Neural crest cell (in vitro differentiated cells): ENCODE measurements at regions not wholly inside any gene's neighbourhood (a gene's known extent, or its start where the extent isn't known, plus 50 kb on each side); places are given as distances from the start of the nearest gene placed in this dataset.

ENCODE experiments used
- DNase-seq: peaks from one replicate; pipeline ENCODE4 v3.0.0; 2021; ENCODE audit warnings: low read depth, mixed read lengths, low spot score
- H3K27ac Mint-ChIP-seq: one replicate; pipeline ENCODE4 v1.8.0; 2021; ENCODE audit warnings: mild to moderate bottlenecking, mixed read lengths; ENCODE audit not compliant: unreplicated experiment
- H3K27me3 Mint-ChIP-seq: 2 replicates; pipeline ENCODE4 v1.8.0; 2021; ENCODE audit warnings: low read depth, mild to moderate bottlenecking, mixed read lengths
- H3K36me3 Mint-ChIP-seq: 2 replicates; pipeline ENCODE4 v1.8.0; 2021; ENCODE audit warnings: low read depth, mild to moderate bottlenecking, mixed read lengths
- H3K4me1 Mint-ChIP-seq: 2 replicates; pipeline ENCODE4 v1.8.0; 2021; ENCODE audit warnings: mixed read lengths
- H3K4me3 Mint-ChIP-seq: one replicate; pipeline ENCODE4 v1.8.0; 2021; ENCODE audit warnings: mild to moderate bottlenecking, mixed read lengths
- H3K9me3 Mint-ChIP-seq: 2 replicates; pipeline ENCODE4 v1.8.0; 2021; ENCODE audit warnings: mixed read lengths
- CTCF ChIP-seq: fragments of 200-600 bp; sonication (generic); conservative IDR thresholded peaks from 2 replicates; pipeline ENCODE4 v1.5.0; 2021; ENCODE audit warnings: antibody characterized with exemption, mild to moderate bottlenecking

- H3K27me3 Mint-ChIP-seq, result peaks cover 51% of the 10 kb centered on the region
- H3K4me3 Mint-ChIP-seq, result no peak overlapping the region
Measured at GRCh38 chr22:46061501-46062231, 84.7 kb upstream of the WNT7B start.

GRCh38 chr22:46062232-46062615, 85.3 kb upstream of the WNT7B start:
- TF ChIP-seq CTCF, result no peak
- no peaks in the 10 kb centered on the region for H3K36me3 Mint-ChIP-seq
- no peak overlapping the region for H3K4me3 Mint-ChIP-seq
- peaks cover 56% of the 10 kb centered on the region for H3K27me3 Mint-ChIP-seq
- no peak overlapping the region for H3K27ac Mint-ChIP-seq
- no peaks in the 10 kb centered on the region for H3K4me1 Mint-ChIP-seq
- H3K9me3 Mint-ChIP-seq, result no peaks in the 10 kb centered on the region
- no peak for DNase-seq

More at GRCh38 chr22:46061501-46062231, 84.7 kb upstream of the WNT7B start:
- no peak for TF ChIP-seq CTCF
- Mint-ChIP-seq H3K4me1 (no peaks in the 10 kb centered on the region), H3K36me3 (no peaks in the 10 kb centered on the region), H3K27ac (no peak overlapping the region), H3K9me3 (no peaks in the 10 kb centered on the region)
- no peak for DNase-seq

- no peak overlapping the region for H3K4me3 Mint-ChIP-seq
Measured at GRCh38 chr22:46062971-46063631, 86.1 kb upstream of the WNT7B start.

GRCh38 chr22:46063846-46064227, 86.5 kb upstream of the PPARA start:
- peaks cover 73% of the 10 kb centered on the region for H3K27me3 Mint-ChIP-seq
- H3K27ac Mint-ChIP-seq, result no peak overlapping the region
- no peaks in the 10 kb centered on the region for H3K4me1 Mint-ChIP-seq
- DNase-seq, result no peak
- no peaks in the 10 kb centered on the region for H3K9me3 Mint-ChIP-seq
- no peaks in the 10 kb centered on the region for H3K36me3 Mint-ChIP-seq
- no peak overlapping the region for H3K4me3 Mint-ChIP-seq
- TF ChIP-seq CTCF, result no peak

More at GRCh38 chr22:46062971-46063631, 86.1 kb upstream of the WNT7B start:
- H3K36me3 Mint-ChIP-seq, result no peaks in the 10 kb centered on the region
- DNase-seq, result no peak
- no peak for TF ChIP-seq CTCF
- H3K27ac Mint-ChIP-seq, result no peak overlapping the region
- no peaks in the 10 kb centered on the region for H3K9me3 Mint-ChIP-seq
- H3K27me3 Mint-ChIP-seq, result peaks cover 65% of the 10 kb centered on the region
- no peaks in the 10 kb centered on the region for H3K4me1 Mint-ChIP-seq

GRCh38 chr22:46064228-46064965, 85.9 kb upstream of the PPARA start:
- H3K4me3 Mint-ChIP-seq, result no peak overlapping the region
- no peaks in the 10 kb centered on the region for H3K36me3 Mint-ChIP-seq
- peaks cover 76% of the 10 kb centered on the region for H3K27me3 Mint-ChIP-seq

More at GRCh38 chr22:46064228-46064965, 85.9 kb upstream of the PPARA start:
- DNase-seq, result no peak
- Mint-ChIP-seq H3K4me1 (no peaks in the 10 kb centered on the region), H3K27ac (no peak overlapping the region), H3K9me3 (no peaks in the 10 kb centered on the region)
- no peak for TF ChIP-seq CTCF
